ENCODE measurements at regions not wholly inside any gene's neighbourhood (a gene's known extent, or its start where the extent isn't known, plus 50 kb on each side); places are given as distances from the start of the nearest gene placed in this dataset.

GRCh38 chr6:74368746-74369145 is 672.7 kb downstream of the CD109 start:
- no peak for ATAC-seq
- intact Hi-C loops (cut with DNase I), result no loop called here

GRCh38 chr6:74366634-74367033 is 670.6 kb downstream of the CD109 start:
- H3K27me3 ChIP-seq, result no peaks in the 10 kb centered on the region
- ATAC-seq, result no peak
- TF ChIP-seq POLR2A (IDR thresholded peaks at IDR 0.05), result no peak
- H3K4me1 ChIP-seq, result no peaks in the 10 kb centered on the region
- DNase-seq, result no peak
- 93% methylated on average over 1 of the region's 1 CpG for WGBS, 2 donors
- H3K27ac ChIP-seq, result no peak overlapping the region
- intact Hi-C loops (cut with DNase I), result no loop called here
- H3K4me3 ChIP-seq, result no peak overlapping the region
- H3K36me3 ChIP-seq (replicated peaks in 1 of 2; ENCODE audit: insufficient read depth in 1 of 2, low read depth in 2 of 2), result no peaks in the 10 kb centered on the region
- no peaks in the 10 kb centered on the region for H3K9me3 ChIP-seq

More at GRCh38 chr6:74368746-74369145, 672.7 kb downstream of the CD109 start:
- no peak for TF ChIP-seq POLR2A (IDR thresholded peaks at IDR 0.05)
- no peak for TF ChIP-seq CTCF (IDR thresholded peaks at IDR 0.05)
- H3K27me3 ChIP-seq, result no peaks in the 10 kb centered on the region
- DNase-seq, result no peak
- no peaks in the 10 kb centered on the region for H3K4me1 ChIP-seq
- no peak overlapping the region for H3K4me3 ChIP-seq
- H3K9me3 ChIP-seq, result no peaks in the 10 kb centered on the region
- no peaks in the 10 kb centered on the region for H3K36me3 ChIP-seq (replicated peaks in 1 of 2; ENCODE audit: insufficient read depth in 1 of 2, low read depth in 2 of 2)
- WGBS, 2 donors, result 93 to 98% methylated on average over 2 of the region's 2 CpGs
- no peak overlapping the region for H3K27ac ChIP-seq

GRCh38 chr6:74362391-74362790 is 666.4 kb downstream of the CD109 start:
- no peaks in the 10 kb centered on the region for H3K4me1 ChIP-seq
- no peak overlapping the region for H3K27ac ChIP-seq
- ATAC-seq (no peak), DNase-seq (no peak)
- no peaks in the 10 kb centered on the region for H3K36me3 ChIP-seq (replicated peaks in 1 of 2; ENCODE audit: insufficient read depth in 1 of 2, low read depth in 2 of 2)
- intact Hi-C loops (cut with DNase I), result no loop called here
- H3K9me3 ChIP-seq, result no peaks in the 10 kb centered on the region
- no peak overlapping the region for H3K4me3 ChIP-seq
- TF ChIP-seq POLR2A (IDR thresholded peaks at IDR 0.05), result no peak
- no peak for TF ChIP-seq CTCF (IDR thresholded peaks at IDR 0.05)
- 83 to 88% methylated on average over 1 of the region's 1 CpG for WGBS, 2 donors
- no peaks in the 10 kb centered on the region for H3K27me3 ChIP-seq

- Histone ChIP-seq H3K27me3 (no peaks in the 10 kb centered on the region), H3K4me1 (no peaks in the 10 kb centered on the region), H3K9me3 (no peaks in the 10 kb centered on the region), H3K4me3 (no peak overlapping the region), H3K36me3 (replicated peaks in 1 of 2; ENCODE audit: insufficient read depth in 1 of 2, low read depth in 2 of 2) (no peaks in the 10 kb centered on the region), H3K27ac (no peak overlapping the region)
- intact Hi-C loops (cut with DNase I), result no loop called here
- ATAC-seq (no peak), DNase-seq (no peak)
- WGBS, 2 donors, result 85 to 87% methylated on average over 4 of the region's 4 CpGs
- no peak for TF ChIP-seq CTCF (IDR thresholded peaks at IDR 0.05)
- no peak for TF ChIP-seq POLR2A (IDR thresholded peaks at IDR 0.05)
These were observed 661.3 kb downstream of the CD109 start for GRCh38 chr6:74357321-74357720.

GRCh38 chr6:74356391-74356790 is 660.4 kb downstream of the CD109 start:
- ATAC-seq (no peak), DNase-seq (no peak)
- intact Hi-C loops (cut with DNase I), result no loop called here
- WGBS, 2 donors, result 57% methylated on average over 2 of the region's 2 CpGs
- H3K36me3 ChIP-seq (replicated peaks in 1 of 2; ENCODE audit: insufficient read depth in 1 of 2, low read depth in 2 of 2), result no peaks in the 10 kb centered on the region
- no peaks in the 10 kb centered on the region for H3K27me3 ChIP-seq
- H3K4me3 ChIP-seq, result no peak overlapping the region
- H3K27ac ChIP-seq, result no peak overlapping the region
- no peaks in the 10 kb centered on the region for H3K4me1 ChIP-seq
- H3K9me3 ChIP-seq, result no peaks in the 10 kb centered on the region
- TF ChIP-seq CTCF (IDR thresholded peaks at IDR 0.05), result no peak
- TF ChIP-seq POLR2A (IDR thresholded peaks at IDR 0.05), result no peak
